HEK293 (cell line): ENCODE measurements at regions not wholly inside any gene's neighbourhood (a gene's known extent, or its start where the extent isn't known, plus 50 kb on each side); places are given as distances from the start of the nearest gene placed in this dataset.

Experiments
- CTCF ChIA-PET: fragments of 350-600 bp; formaldehyde crosslinking; extraction: SDS; loops from one replicate; lab custom pipeline; 2021; ENCODE audit warnings: antibody characterized with exemption; lab: Yijun Ruan, JAX
- POLR2A ChIA-PET: fragments of 300-600 bp; formaldehyde crosslinking; extraction: SDS; loops from one replicate; lab custom pipeline; 2020; ENCODE audit warnings: antibody characterized with exemption, inconsistent platforms; lab: Yijun Ruan, JAX
- H3K27ac ChIP-seq: fragments of 200-500 bp; sonication (Bioruptor generic); 2 replicates; pipeline ENCODE4 v1.5.1; 2014; ENCODE audit warnings: low read depth, low read length, control low read depth, inconsistent platforms; ENCODE audit errors: extremely low read depth
- H3K36me3 ChIP-seq, 2 experiments: fragments of 200-500 bp in 1 of 2; sonication (Bioruptor generic) in 1 of 2; 1 replicate in 1 of 2; 2 replicates in 1 of 2; pipeline ENCODE4 v1.5.1; 2014 to 2017; ENCODE audit warnings: inconsistent platforms in 2 of 2, low read length in 2 of 2; ENCODE audit not compliant: control insufficient read depth in 2 of 2, insufficient read depth in 1 of 2
- H3K4me1 ChIP-seq: fragments of 200-500 bp; sonication (Bioruptor generic); 2 replicates; pipeline ENCODE4 v1.5.1; 2014; ENCODE audit warnings: mild to moderate bottlenecking, low read length, inconsistent platforms; ENCODE audit not compliant: control insufficient read depth, insufficient read depth
- H3K4me3 ChIP-seq: 2 replicates; pipeline ENCODE4 v1.5.1; 2011; ENCODE audit warnings: low read depth, mild to moderate bottlenecking, control low read depth, low read length, moderate library complexity
- H3K9me3 ChIP-seq: fragments of 200-500 bp; sonication (Bioruptor generic); 2 replicates; pipeline ENCODE4 v1.5.1; 2014; ENCODE audit warnings: low read depth, low read length, inconsistent platforms; ENCODE audit not compliant: control insufficient read depth, insufficient read depth
- CTCF ChIP-seq: fragments of 450-650 bp; formaldehyde crosslinking; IDR thresholded peaks from 2 replicates; pipeline ENCODE4 v1.5.1; 2016; ENCODE audit warnings: missing biosample characterization, missing genetic modification characterization
- FEZF1 ChIP-seq: fragments of 450-650 bp; formaldehyde crosslinking; IDR thresholded peaks from 2 replicates; pipeline ENCODE4 v1.5.1; 2016; ENCODE audit warnings: missing biosample characterization, missing genetic modification characterization
- KLF9 ChIP-seq: fragments of 450-650 bp; formaldehyde crosslinking; IDR thresholded peaks from 2 replicates; pipeline ENCODE4 v1.5.1; 2016; ENCODE audit warnings: missing biosample characterization, missing genetic modification characterization, low read depth
- MEIS1 ChIP-seq: sonication (generic); formaldehyde crosslinking; IDR thresholded peaks from 2 replicates; pipeline ENCODE4 v1.8.1; 2022; ENCODE audit warnings: missing genetic modification reagents, mild to moderate bottlenecking, borderline replicate concordance
- OSR2 ChIP-seq: fragments of 450-650 bp; formaldehyde crosslinking; IDR thresholded peaks from 2 replicates; pipeline ENCODE4 v1.5.1; 2016; ENCODE audit warnings: missing biosample characterization, missing genetic modification characterization
- OVOL3 ChIP-seq: fragments of 450-650 bp; formaldehyde crosslinking; IDR thresholded peaks from 2 replicates; pipeline ENCODE4 v1.5.1; 2016; ENCODE audit warnings: missing biosample characterization, missing genetic modification characterization
- REST ChIP-seq: fragments of 450-650 bp; formaldehyde crosslinking; IDR thresholded peaks from 2 replicates; pipeline ENCODE4 v1.5.1; 2016; ENCODE audit warnings: missing biosample characterization, missing genetic modification characterization
- YY1 ChIP-seq: fragments of 450-650 bp; formaldehyde crosslinking; IDR thresholded peaks from 2 replicates; pipeline ENCODE4 v1.5.1; 2018; ENCODE audit warnings: missing biosample characterization, missing genetic modification characterization
- ZBTB1 ChIP-seq: fragments of 450-650 bp; formaldehyde crosslinking; IDR thresholded peaks from 2 replicates; pipeline ENCODE4 v1.5.1; 2016; ENCODE audit warnings: missing biosample characterization, missing genetic modification characterization
- ZBTB6 ChIP-seq: fragments of 450-650 bp; formaldehyde crosslinking; IDR thresholded peaks from 2 replicates; pipeline ENCODE4 v1.5.1; 2017; ENCODE audit warnings: missing biosample characterization, missing genetic modification characterization
- ZBTB8A ChIP-seq: fragments of 450-650 bp; formaldehyde crosslinking; IDR thresholded peaks from 2 replicates; pipeline ENCODE4 v1.5.1; 2016; ENCODE audit warnings: missing biosample characterization, missing genetic modification characterization
- ZFHX2 ChIP-seq: fragments of 450-650 bp; formaldehyde crosslinking; conservative IDR thresholded peaks from 2 replicates; pipeline ENCODE4 v1.5.1; 2016; ENCODE audit warnings: missing biosample characterization, missing genetic modification characterization
- ZNF10 ChIP-seq: fragments of 450-650 bp; formaldehyde crosslinking; IDR thresholded peaks from 2 replicates; pipeline ENCODE4 v1.5.1; 2017; ENCODE audit warnings: missing biosample characterization, missing genetic modification characterization
- ZNF138 ChIP-seq: fragments of 450-650 bp; formaldehyde crosslinking; IDR thresholded peaks from 2 replicates; pipeline ENCODE4 v1.5.1; 2016; ENCODE audit warnings: missing biosample characterization, missing genetic modification characterization, borderline replicate concordance
- ZNF16 ChIP-seq: fragments of 450-650 bp; formaldehyde crosslinking; IDR thresholded peaks from 2 replicates; pipeline ENCODE4 v1.5.1; 2016; ENCODE audit warnings: low read depth, missing biosample characterization, missing genetic modification characterization
- ZNF2 ChIP-seq: fragments of 450-650 bp; formaldehyde crosslinking; IDR thresholded peaks from 2 replicates; pipeline ENCODE4 v1.5.1; 2016; ENCODE audit warnings: missing biosample characterization, missing genetic modification characterization
- ZNF221 ChIP-seq: fragments of 450-650 bp; formaldehyde crosslinking; IDR thresholded peaks from 2 replicates; pipeline ENCODE4 v1.5.1; 2017; ENCODE audit warnings: missing biosample characterization, missing genetic modification characterization, borderline replicate concordance
- ZNF354C ChIP-seq: fragments of 450-650 bp; formaldehyde crosslinking; IDR thresholded peaks from 2 replicates; pipeline ENCODE4 v1.5.1; 2016; ENCODE audit warnings: missing biosample characterization, missing genetic modification characterization, low read depth, borderline replicate concordance
- ZNF394 ChIP-seq: fragments of 450-650 bp; formaldehyde crosslinking; IDR thresholded peaks from 2 replicates; pipeline ENCODE4 v1.5.1; 2016; ENCODE audit warnings: missing biosample characterization, missing genetic modification characterization, mild to moderate bottlenecking, moderate library complexity, borderline replicate concordance
- ZNF624 ChIP-seq: fragments of 450-650 bp; formaldehyde crosslinking; IDR thresholded peaks from 2 replicates; pipeline ENCODE4 v1.5.1; 2017; ENCODE audit warnings: missing biosample characterization, missing genetic modification characterization
- ZNF658 ChIP-seq: fragments of 450-650 bp; formaldehyde crosslinking; IDR thresholded peaks from 2 replicates; pipeline ENCODE4; 2016; ENCODE audit warnings: missing biosample characterization, missing genetic modification characterization
- ZNF830 ChIP-seq: fragments of 450-650 bp; IDR thresholded peaks from 2 replicates; pipeline ENCODE4 v1.5.0; 2018; ENCODE audit warnings: missing biosample characterization, missing genetic modification characterization, low read depth, mild to moderate bottlenecking, moderate library complexity
- ZNF837 ChIP-seq: fragments of 450-650 bp; formaldehyde crosslinking; IDR thresholded peaks from 2 replicates; pipeline ENCODE4 v1.5.1; 2016; ENCODE audit warnings: missing biosample characterization, missing genetic modification characterization
- ZXDB ChIP-seq: fragments of 450-650 bp; formaldehyde crosslinking; IDR thresholded peaks from 2 replicates; pipeline ENCODE4 v1.5.1; 2016; ENCODE audit warnings: missing biosample characterization, missing genetic modification characterization

- Histone ChIP-seq H3K36me3 (no peaks in the 10 kb centered on the region), H3K27ac (no peak overlapping the region), H3K4me1 (no peaks in the 10 kb centered on the region), H3K9me3 (no peaks in the 10 kb centered on the region), H3K4me3 (no peak overlapping the region)
- TF ChIP-seq OSR2 (tag by site-specific recombination) (no peak), ZFHX2 (tag by site-specific recombination) (no peak), ZNF830 (tag by site-specific recombination) (no peak), ZNF10 (tag by site-specific recombination) (no peak)
- POLR2A ChIA-PET, result no interaction called here
- CTCF ChIA-PET, result no interaction called here
Observed at GRCh38 chr20:48471176-48471575, 356.6 kb downstream of the PREX1 start.

GRCh38 chr20:48470141-48470540 is 357.7 kb downstream of the PREX1 start:
- no peak overlapping the region for H3K4me3 ChIP-seq
- H3K36me3 ChIP-seq, result no peaks in the 10 kb centered on the region
- CTCF ChIA-PET, result no interaction called here
- POLR2A ChIA-PET, result no interaction called here
- H3K4me1 ChIP-seq, result no peaks in the 10 kb centered on the region
- no peak overlapping the region for H3K27ac ChIP-seq
- no peaks in the 10 kb centered on the region for H3K9me3 ChIP-seq
- TF ChIP-seq MEIS1 (CRISPR knock-in tag), result no peak
- no peak for TF ChIP-seq YY1 (tag by site-specific recombination)
- no peak for TF ChIP-seq OVOL3
- no peak for TF ChIP-seq ZNF138
- no peak for TF ChIP-seq ZBTB8A
- TF ChIP-seq ZNF394 (tag by site-specific recombination), result no peak
- TF ChIP-seq ZNF658 (tag by site-specific recombination), result no peak
- TF ChIP-seq ZNF2, result no peak
- no peak for TF ChIP-seq ZNF16 (tag by site-specific recombination)
- TF ChIP-seq ZNF624 (tag by site-specific recombination), result no peak
- TF ChIP-seq ZNF221 (tag by site-specific recombination), result no peak
- TF ChIP-seq ZNF354C, result no peak
- no peak for TF ChIP-seq ZBTB1 (tag by site-specific recombination)
- no peak for TF ChIP-seq REST (tag by site-specific recombination)
- no peak for TF ChIP-seq ZXDB (tag by site-specific recombination)
- TF ChIP-seq ZNF837 (tag by site-specific recombination), result no peak
- TF ChIP-seq FEZF1 (tag by site-specific recombination), result no peak
- no peak for TF ChIP-seq KLF9
- TF ChIP-seq ZBTB6 (tag by site-specific recombination), result no peak
- TF ChIP-seq CTCF, result no peak
